Amniotic stem cell (primary cell): ENCODE measurements at regions not wholly inside any gene's neighbourhood (a gene's known extent, or its start where the extent isn't known, plus 50 kb on each side); places are given as distances from the start of the nearest gene placed in this dataset.
"Not testable (repeated sequence)": the region's sequence is repeated elsewhere in the genome, so short reads cannot be mapped to it uniquely, and the experiment has no call there.

Experiments
- DNase-seq: peaks from one replicate; lab custom pipeline; 2025; lab: John Stamatoyannopoulos, UW

DNA sequence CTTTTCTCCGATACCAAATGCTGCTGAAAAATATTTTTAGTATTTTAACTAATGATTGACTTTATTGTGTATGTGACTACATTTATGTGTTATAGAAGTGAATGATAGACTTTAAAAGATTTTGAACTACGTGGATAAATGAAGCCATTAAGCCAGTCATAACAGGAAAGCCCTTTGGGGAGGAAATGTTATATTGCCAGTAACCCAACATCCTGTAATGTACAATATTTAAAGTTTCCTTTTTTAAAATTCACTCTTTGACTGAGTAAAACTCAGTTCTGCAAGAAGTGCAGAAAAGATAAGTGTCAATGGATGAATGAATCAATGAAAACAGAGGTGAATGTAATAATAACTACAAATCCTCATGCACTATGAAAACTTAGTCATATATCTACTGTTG is 102.6 kb upstream of the TLE4 start:
- DNase-seq: no peak

DNA sequence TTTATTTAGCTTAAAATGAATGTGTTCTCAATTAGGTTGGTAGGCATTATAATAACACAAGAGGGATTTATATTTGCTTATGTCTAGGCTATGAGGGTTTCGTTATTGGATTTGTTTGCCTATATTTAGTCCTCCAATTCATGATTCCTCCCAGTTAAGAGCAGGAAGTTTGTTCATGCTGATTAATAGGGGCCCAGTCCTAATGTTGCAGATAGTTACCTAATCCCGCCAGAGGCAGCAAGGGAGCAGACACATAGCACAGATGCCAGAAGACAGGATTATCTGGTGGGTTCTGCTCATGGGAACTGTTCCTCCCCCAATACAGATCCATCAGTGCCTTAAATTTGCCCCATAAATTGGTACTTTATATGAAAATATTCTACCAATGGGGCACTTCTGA is 100.8 kb upstream of the TLE4 start:
- no peak for DNase-seq

DNA sequence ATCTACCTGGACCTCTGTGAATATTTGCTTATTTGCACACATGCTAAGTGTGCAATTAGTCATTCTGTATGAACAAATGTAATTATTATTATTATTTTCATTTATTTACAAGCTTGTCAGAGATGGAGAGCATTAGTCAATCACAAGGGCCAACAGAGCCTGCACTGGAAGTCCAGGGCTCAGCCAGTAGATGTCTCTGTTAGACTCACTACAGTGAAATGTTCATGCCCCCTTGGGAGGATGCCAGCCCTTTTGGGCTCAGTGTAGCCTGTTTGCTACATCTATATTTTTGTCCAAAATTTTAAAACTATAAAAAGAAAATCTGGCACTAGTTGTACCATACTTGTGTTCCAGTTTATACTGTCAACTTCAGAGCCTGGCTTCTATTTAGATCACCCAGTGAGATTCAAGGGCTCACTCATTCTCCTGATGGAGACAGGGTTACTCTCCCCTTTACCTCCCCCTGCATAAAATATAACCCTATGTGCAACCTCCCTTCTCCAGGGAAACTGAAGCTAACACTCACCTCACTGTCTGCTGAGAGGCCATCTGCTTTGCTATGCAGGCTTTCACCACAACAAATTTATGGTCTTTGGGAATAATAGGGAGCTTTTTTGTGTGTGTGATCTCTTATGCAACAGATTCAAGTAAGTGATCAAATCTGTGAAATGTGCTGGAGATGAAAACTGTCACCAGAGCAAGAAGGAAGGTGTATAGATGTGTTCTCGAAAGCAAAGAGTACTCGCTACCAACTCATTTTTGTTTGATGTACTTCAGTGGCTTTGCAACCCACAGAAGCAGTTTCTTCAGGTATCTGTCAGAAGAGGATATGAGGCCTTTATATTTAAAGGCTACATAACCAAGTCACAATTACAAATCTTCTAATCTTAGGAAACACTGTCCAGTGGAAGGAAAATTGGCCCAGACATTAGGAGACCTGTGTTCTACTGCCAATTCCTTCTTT is 99.9 kb upstream of the TLE4 start:
- DNase-seq: peak; percentile 44

DNA sequence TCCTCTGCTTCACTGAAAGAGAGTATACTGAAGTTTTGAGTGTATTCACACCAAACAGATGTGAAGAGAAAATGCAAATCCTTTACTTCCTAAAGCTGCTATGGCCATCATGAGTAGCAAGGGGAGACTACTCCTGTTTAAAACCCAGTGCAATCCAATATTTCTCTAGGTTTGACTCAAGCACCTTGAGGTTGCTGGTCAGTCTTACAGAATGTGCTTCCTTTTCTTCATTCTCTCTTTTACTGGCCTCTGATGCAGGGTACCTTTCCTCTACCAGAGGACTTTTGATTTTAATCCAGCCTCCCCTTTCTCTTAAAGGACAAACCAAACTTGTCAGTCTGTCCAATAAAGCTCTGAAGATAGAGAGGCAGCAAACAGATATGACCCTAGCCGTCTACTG is 98.1 kb upstream of the TLE4 start:
- no peak for DNase-seq

DNA sequence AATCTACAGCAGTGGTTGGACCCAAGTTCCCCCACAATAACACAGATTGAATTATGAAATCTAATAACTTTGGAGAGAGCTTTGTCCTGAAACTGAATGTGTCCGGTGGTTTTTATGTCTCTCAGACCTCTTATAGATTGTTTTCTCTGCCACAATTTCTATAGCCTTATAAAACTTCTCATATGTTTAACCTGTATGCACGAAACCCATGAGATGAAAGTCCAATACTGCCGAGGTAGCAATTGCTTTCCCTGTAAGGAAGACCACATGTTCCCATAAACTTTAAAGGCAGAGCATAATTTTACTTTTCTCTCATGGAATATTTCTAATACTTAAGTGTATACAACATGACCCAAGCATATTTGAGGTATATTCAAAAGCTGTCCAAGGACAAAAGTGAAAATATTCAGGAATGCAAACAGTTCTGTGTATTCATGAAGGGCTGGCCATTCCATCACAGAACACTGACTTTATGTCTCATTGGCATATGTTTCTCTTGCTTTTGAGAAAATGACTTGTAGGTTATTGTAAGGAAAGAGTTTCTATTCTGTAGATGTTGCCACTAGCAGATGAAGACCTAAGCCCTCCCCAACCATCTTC is 94.4 kb upstream of the TLE4 start:
- DNase-seq: no peak

DNA sequence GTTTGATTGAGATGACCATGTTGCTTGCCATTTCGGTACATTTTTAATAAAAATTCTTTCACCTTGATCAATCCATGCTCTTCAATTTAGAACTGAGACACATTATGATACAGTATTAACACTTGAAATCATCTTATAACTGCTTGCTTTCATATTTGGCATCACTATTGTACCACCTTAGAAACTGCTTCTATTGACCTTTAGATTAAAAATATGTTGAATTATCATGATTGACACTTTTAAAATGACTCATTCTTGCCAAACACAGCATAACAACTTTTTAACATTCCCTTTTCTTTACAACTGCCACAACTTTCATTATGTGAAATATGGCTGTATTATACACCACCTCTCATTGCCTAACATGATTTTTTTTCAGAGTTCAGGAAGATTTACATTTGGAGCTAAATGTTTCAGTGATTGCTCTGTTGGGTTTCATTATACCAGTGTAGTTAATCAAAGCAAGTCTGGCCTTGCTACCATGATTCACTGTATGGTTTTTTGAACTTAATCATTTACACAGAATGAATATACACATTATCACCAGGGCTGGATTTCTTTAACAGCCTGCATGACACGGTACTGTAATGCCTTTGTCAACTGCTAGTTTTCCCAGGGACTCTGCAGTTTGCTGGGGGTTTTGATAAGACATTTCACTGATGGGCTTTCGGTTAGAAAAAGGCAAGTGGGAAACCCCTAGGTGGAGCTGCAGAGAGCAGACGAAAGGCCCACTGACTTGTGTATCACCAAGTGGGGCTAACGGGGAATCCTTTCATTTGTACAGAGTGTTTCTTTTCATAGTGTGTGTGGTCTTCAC is 93.6 kb upstream of the TLE4 start:
- no peak for DNase-seq

DNA sequence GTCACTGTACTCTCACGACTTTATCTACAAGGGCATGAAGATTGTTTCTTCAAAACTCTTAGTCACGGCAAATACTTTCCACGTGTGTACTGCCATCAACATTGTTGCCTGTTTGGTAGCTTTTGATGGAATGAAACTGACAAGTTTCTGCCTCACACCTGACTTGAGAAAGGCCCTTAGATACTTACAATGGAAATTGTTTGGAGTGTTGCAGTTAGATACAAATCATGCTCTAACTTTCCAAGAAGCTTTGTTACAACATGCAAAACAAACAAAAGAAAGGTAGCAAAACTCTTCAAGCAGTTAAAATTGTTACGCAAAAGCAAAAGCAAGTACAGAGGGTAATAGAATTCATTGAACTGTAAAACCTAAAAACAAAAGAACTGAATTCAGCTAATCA is 91.1 kb upstream of the TLE4 start:
- no peak for DNase-seq

DNA sequence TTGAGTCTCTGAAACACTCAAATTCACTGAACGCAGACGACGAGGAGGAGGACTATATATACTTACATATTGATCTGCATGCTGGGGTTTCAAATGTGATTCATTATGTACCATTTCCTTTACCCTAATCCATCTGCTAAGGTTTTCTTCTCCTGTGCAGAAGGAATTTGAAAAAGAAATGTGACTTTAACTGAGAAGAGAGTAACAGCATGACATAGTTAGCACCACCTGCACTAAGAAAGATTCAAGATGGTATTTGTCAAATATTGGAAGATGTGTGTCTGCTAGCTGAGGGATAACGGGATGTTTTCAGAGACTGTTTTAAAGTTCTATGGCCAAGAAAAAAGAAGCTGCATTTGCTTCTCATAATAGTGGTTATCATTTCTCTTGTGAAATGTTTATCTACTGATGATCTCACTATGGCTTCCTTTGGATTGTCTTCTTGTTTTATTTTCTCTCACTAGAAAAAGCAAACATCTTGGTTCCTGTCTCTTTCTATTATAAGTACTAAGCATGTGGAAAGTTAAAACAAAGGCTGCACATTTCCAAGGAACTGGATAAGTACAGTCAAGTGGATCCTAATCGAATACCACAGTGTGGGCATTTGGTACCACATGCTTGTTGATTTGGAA is 89.8 kb upstream of the TLE4 start:
- DNase-seq: no peak

DNA sequence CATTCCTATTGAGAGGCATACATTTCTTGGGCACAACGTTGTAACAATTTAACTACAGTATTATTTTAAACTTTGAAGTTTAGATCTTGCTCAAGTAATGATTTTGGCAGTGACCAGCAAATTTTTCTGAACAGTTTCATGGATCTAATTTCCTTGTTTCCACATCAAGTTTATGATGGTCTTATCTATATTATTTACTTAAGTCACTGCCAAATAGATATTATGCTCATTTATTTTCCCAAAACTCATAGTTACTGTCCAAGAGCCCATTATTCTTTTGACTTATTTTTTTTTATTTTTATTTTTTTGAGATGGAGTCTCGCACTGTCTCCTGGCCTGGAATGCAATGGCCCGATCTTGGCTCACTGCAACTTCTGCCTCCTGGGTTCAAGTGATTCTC is 86.5 kb upstream of the TLE4 start:
- DNase-seq: no peak

DNA sequence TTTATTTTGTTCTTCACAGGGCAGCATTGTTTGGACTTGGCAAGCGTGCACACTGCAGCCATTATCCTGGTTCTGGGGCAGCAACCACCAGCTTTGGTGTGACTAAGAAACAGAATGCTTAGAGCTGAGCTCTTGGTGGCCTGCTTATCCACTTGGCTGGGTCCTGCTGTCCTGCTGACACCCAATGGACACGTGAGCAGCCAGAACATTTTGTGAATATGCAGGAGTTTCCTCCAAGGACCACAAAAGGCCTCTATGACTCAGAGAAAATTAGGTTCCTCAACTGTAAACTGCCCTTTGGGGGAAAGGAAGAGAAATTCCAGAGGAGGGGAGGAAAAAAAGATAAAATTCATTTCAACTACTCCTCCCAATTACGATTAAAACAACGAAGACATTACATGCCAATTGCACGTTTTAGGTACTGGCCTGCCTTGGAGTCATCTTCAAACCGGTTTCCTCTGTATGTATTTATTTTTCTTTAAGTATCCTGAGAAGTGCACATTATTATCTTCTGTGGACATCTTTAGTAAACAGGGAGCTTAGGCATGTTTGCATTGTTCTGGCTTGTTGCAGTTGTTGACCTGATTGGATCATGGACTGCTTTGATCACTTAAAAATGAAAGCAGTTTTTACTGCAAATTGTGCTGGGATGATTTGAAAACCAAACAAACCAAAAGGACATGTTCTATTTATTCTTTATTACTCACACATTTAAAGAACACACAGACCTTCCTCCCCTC is 82.3 kb upstream of the TLE4 start:
- DNase-seq: no peak

DNA sequence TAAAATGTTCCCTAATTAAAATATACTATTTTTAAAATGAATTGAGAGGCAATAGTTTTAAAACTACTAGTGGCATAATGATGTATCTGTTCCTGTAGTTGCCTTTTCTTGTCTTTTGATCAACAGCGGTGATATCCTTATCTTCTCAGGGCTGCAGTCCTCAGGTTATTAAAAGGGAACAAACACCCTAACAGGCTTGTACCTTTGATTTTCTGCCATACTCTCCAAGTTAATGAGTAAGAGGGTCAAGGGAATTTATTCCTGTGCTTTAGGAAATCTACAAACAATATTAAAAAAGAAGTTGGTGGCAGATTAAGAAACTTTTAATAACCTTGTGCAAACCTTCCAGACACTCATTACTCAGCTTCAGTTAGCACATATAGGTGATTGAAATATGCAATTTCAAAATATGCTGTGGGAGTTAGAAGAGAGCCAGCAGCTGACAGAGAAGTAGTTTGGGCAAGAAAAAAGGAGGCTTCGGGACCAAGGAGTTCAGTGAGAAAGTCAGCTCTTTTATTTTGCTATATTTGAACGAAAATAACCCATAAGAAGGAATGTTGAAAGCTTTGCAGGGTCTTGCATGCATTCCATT is 81.0 kb upstream of the TLE4 start:
- DNase-seq: no peak

DNA sequence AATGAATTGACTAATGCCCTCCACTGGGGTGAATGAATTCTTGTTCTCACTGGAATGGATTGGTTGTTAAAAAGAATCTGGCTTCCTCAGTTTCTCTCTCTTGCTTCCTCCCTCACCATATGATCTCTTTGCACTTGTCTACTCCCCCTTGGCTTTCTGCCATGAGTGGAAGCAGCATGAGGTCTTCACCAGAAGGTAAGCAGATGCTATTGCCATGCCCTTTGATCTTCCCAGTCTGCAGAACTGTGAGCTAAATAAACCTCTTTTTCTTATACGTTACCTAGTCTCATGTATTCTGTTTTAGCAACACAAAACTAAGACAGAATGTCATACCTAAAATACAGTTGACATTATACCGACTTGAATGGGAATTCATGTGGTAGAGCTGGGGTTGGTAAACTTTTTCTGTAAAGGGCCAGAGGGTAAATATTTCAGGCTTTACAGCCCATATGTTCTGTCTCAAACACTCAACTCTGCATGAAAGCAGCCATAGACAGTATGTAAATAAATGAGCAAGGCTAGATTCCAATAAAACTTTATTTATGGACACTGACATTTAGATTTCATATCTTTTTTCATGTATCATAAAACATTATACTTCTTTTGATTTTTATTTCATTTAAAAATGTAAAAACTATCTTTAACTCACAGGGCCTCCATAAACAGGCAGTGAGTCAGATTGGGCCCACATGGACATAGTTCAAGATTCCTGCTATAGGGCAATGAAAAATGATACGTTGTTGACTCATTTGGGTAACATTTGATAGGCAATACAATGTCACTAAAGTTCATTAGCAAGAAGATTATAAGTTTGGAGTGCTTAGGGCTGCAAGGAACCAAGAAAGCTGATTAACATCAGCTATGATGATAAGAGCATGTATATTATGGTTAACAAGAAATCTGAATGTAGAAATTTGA is 79.4 kb upstream of the TLE4 start:
- DNase-seq: no peak

DNA sequence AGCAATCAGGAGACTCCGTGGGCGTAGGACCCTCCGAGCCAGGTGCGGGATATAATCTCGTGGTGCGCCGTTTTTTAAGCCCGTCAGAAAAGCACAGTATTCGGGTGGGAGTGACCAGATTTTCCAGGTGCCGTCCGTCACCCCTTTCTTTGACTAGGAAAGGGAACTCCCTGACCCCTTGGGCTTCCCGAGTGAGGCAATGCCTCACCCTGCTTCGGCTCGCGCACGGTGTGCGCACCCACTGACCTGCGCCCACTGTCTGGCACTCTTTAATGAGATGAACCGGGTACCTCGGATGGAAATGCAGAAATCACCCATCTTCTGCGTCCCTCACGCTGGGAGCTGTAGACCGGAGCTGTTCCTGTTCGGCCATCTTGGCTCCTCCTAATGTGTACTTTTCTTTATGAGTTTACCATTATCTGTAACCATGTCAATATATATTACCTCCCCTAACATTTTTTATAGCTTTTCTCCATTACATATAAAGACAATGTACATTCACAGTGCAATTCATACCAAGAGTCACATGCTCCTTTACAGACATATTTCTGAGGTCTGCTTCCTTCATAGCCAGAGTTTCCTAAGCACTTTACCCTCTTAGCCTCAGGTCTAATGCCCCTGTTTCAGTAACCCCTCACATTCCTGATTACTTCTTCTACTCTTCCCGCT is 71.4 kb upstream of the TLE4 start:
- DNase-seq: not testable (repeated sequence)

DNA sequence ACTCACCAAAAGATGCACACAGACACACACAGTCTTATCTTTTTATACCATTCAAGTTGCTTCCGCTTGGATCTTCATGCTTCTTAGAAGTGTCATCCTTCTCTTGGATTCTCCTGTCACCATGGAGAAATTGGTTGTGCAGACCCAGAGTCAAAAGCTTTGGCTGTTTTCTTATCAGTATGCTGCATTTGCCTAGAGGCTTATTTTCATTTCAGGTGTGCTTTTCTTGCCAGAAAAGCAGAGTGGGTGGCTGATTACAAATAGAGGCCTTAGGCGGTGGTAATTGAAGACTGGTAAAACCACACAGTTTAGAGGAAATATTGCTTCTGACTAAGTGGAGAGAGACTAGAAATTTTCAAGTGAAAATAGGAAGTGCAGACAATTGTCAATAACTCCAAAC is 70.2 kb upstream of the TLE4 start:
- DNase-seq: no peak

DNA sequence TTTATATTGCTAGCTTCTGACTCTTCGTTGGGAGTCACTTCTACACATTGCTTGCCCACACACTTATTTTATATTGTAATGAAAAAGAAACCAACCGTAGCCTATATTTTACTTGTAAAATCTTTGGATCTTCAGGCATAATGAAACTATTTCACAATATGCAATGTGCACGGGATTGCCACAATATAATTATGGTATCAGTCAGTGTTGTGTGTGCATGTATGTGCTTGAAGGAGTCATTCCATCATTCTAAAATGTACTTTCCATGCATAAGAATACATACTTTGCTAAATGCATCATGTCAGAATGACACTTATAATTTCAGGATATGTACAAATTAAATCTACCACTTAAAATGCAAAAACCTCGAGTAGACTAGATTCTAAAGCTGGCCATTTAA is 64.0 kb upstream of the TLE4 start:
- DNase-seq: no peak

DNA sequence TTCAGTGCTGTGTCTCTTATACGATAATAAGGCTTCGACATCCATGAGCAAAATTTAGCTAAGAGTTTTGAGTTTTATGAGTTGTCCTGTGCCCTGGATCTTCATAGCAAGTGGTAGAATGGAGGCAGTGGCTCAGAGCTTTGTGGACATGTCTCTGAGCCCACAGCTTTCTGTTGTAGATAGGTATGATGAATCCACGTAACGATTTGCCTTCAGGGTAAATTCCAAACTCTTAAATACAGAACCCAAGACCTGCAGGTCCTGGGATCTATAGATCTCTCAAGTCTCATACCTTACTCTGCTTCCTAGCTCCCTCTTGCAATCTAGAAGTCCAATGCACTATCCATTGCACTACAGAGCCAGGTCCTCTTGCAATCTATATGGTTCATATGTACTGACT is 59.5 kb upstream of the TLE4 start:
- DNase-seq: no peak
